ENCODE measurements at regions not wholly inside any gene's neighbourhood (a gene's known extent, or its start where the extent isn't known, plus 50 kb on each side); places are given as distances from the start of the nearest gene placed in this dataset.

GRCh38 chr2:83394134-83394904 lies 1064.8 kb downstream of the SUCLG1 start:
- no peak overlapping the region for H3K9ac ChIP-seq (ENCODE audit: low read length in 2 of 2)
- no peaks in the 10 kb centered on the region for H3K36me3 ChIP-seq (ENCODE audit: control insufficient read depth in 2 of 2, insufficient read depth in 2 of 2, low read length in 2 of 2)
- H3K27ac ChIP-seq (ENCODE audit: low read length): no peak overlapping the region
- no peaks in the 10 kb centered on the region for H3K9me3 ChIP-seq (ENCODE audit: control insufficient read depth in 2 of 2, low read length in 2 of 2)
- no peaks in the 10 kb centered on the region for H3K4me1 ChIP-seq (ENCODE audit: control insufficient read depth, insufficient read depth, low read length)
- H3K4me3 ChIP-seq (ENCODE audit: low read length in 2 of 2): no peak overlapping the region
- no peaks in the 10 kb centered on the region for H3K27me3 ChIP-seq (ENCODE audit: control insufficient read depth in 1 of 2, insufficient read depth in 2 of 2, low read length in 2 of 2)

GRCh38 chr2:83388804-83389203 lies 1070.3 kb downstream of the SUCLG1 start:
- H3K27me3 ChIP-seq (ENCODE audit: control insufficient read depth in 1 of 2, insufficient read depth in 2 of 2, low read length in 2 of 2): no peaks in the 10 kb centered on the region
- no peak overlapping the region for H3K4me3 ChIP-seq (ENCODE audit: low read length in 2 of 2)
- H3K36me3 ChIP-seq (ENCODE audit: control insufficient read depth in 2 of 2, insufficient read depth in 2 of 2, low read length in 2 of 2): no peaks in the 10 kb centered on the region
- H3K27ac ChIP-seq (ENCODE audit: low read length): no peak overlapping the region
- no peak overlapping the region for H3K9ac ChIP-seq (ENCODE audit: low read length in 2 of 2)
- H3K4me1 ChIP-seq (ENCODE audit: control insufficient read depth, insufficient read depth, low read length): no peaks in the 10 kb centered on the region
- H3K9me3 ChIP-seq (ENCODE audit: control insufficient read depth in 2 of 2, low read length in 2 of 2): no peaks in the 10 kb centered on the region

- Histone ChIP-seq H3K27me3 (ENCODE audit: control insufficient read depth in 1 of 2, insufficient read depth in 2 of 2, low read length in 2 of 2) (no peaks in the 10 kb centered on the region), H3K9me3 (ENCODE audit: control insufficient read depth in 2 of 2, low read length in 2 of 2) (no peaks in the 10 kb centered on the region), H3K27ac (ENCODE audit: low read length) (no peak overlapping the region), H3K4me1 (ENCODE audit: control insufficient read depth, insufficient read depth, low read length) (no peaks in the 10 kb centered on the region), H3K36me3 (ENCODE audit: control insufficient read depth in 2 of 2, insufficient read depth in 2 of 2, low read length in 2 of 2) (no peaks in the 10 kb centered on the region), H3K9ac (ENCODE audit: low read length in 2 of 2) (no peak overlapping the region), H3K4me3 (ENCODE audit: low read length in 2 of 2) (no peak overlapping the region)
These were observed 1072.5 kb downstream of the SUCLG1 start for GRCh38 chr2:83386549-83386948.

GRCh38 chr2:83378921-83379320 lies 1080.2 kb downstream of the SUCLG1 start:
- Histone ChIP-seq H3K9ac (ENCODE audit: low read length in 2 of 2) (no peak overlapping the region), H3K27ac (ENCODE audit: low read length) (no peak overlapping the region), H3K4me3 (ENCODE audit: low read length in 2 of 2) (no peak overlapping the region), H3K4me1 (ENCODE audit: control insufficient read depth, insufficient read depth, low read length) (no peaks in the 10 kb centered on the region), H3K27me3 (ENCODE audit: control insufficient read depth in 1 of 2, insufficient read depth in 2 of 2, low read length in 2 of 2) (no peaks in the 10 kb centered on the region), H3K9me3 (ENCODE audit: control insufficient read depth in 2 of 2, low read length in 2 of 2) (peaks cover 0 to 7% of the 10 kb centered on the region in 2 donors), H3K36me3 (ENCODE audit: control insufficient read depth in 2 of 2, insufficient read depth in 2 of 2, low read length in 2 of 2) (no peaks in the 10 kb centered on the region)

GRCh38 chr2:83376731-83377130 lies 1082.3 kb downstream of the SUCLG1 start:
- H3K27ac ChIP-seq (ENCODE audit: low read length): no peak overlapping the region
- H3K9me3 ChIP-seq (ENCODE audit: control insufficient read depth in 2 of 2, low read length in 2 of 2): peaks cover 0 to 7% of the 10 kb centered on the region in 2 donors
- H3K4me3 ChIP-seq (ENCODE audit: low read length in 2 of 2): no peak overlapping the region
- no peaks in the 10 kb centered on the region for H3K36me3 ChIP-seq (ENCODE audit: control insufficient read depth in 2 of 2, insufficient read depth in 2 of 2, low read length in 2 of 2)
- no peaks in the 10 kb centered on the region for H3K4me1 ChIP-seq (ENCODE audit: control insufficient read depth, insufficient read depth, low read length)
- no peaks in the 10 kb centered on the region for H3K27me3 ChIP-seq (ENCODE audit: control insufficient read depth in 1 of 2, insufficient read depth in 2 of 2, low read length in 2 of 2)
- no peak overlapping the region for H3K9ac ChIP-seq (ENCODE audit: low read length in 2 of 2)

- H3K36me3 ChIP-seq (ENCODE audit: control insufficient read depth in 2 of 2, insufficient read depth in 2 of 2, low read length in 2 of 2): no peaks in the 10 kb centered on the region
These were observed 1088.7 kb downstream of the SUCLG1 start for GRCh38 chr2:83370419-83370762.

GRCh38 chr2:83369601-83370418 lies 1089.3 kb downstream of the SUCLG1 start:
- H3K4me3 ChIP-seq (ENCODE audit: low read length in 2 of 2): no peak overlapping the region
- no peaks in the 10 kb centered on the region for H3K4me1 ChIP-seq (ENCODE audit: control insufficient read depth, insufficient read depth, low read length)
- H3K27me3 ChIP-seq (ENCODE audit: control insufficient read depth in 1 of 2, insufficient read depth in 2 of 2, low read length in 2 of 2): no peaks in the 10 kb centered on the region
- H3K9ac ChIP-seq (ENCODE audit: low read length in 2 of 2): no peak overlapping the region
- H3K9me3 ChIP-seq (ENCODE audit: control insufficient read depth in 2 of 2, low read length in 2 of 2): no peaks in the 10 kb centered on the region
- no peak overlapping the region for H3K27ac ChIP-seq (ENCODE audit: low read length)
- H3K36me3 ChIP-seq (ENCODE audit: control insufficient read depth in 2 of 2, insufficient read depth in 2 of 2, low read length in 2 of 2): no peaks in the 10 kb centered on the region

More at GRCh38 chr2:83370419-83370762, 1088.7 kb downstream of the SUCLG1 start:
- Histone ChIP-seq H3K9ac (ENCODE audit: low read length in 2 of 2) (no peak overlapping the region), H3K4me1 (ENCODE audit: control insufficient read depth, insufficient read depth, low read length) (no peaks in the 10 kb centered on the region), H3K27ac (ENCODE audit: low read length) (no peak overlapping the region), H3K9me3 (ENCODE audit: control insufficient read depth in 2 of 2, low read length in 2 of 2) (peaks cover 0 to under 1% of the 10 kb centered on the region in 2 donors), H3K4me3 (ENCODE audit: low read length in 2 of 2) (no peak overlapping the region), H3K27me3 (ENCODE audit: control insufficient read depth in 1 of 2, insufficient read depth in 2 of 2, low read length in 2 of 2) (no peaks in the 10 kb centered on the region)

GRCh38 chr2:83368916-83369315 lies 1090.2 kb downstream of the SUCLG1 start:
- Histone ChIP-seq H3K27ac (ENCODE audit: low read length) (no peak overlapping the region), H3K9me3 (ENCODE audit: control insufficient read depth in 2 of 2, low read length in 2 of 2) (no peaks in the 10 kb centered on the region), H3K4me1 (ENCODE audit: control insufficient read depth, insufficient read depth, low read length) (no peaks in the 10 kb centered on the region), H3K9ac (ENCODE audit: low read length in 2 of 2) (no peak overlapping the region), H3K27me3 (ENCODE audit: control insufficient read depth in 1 of 2, insufficient read depth in 2 of 2, low read length in 2 of 2) (no peaks in the 10 kb centered on the region), H3K4me3 (ENCODE audit: low read length in 2 of 2) (no peak overlapping the region), H3K36me3 (ENCODE audit: control insufficient read depth in 2 of 2, insufficient read depth in 2 of 2, low read length in 2 of 2) (no peaks in the 10 kb centered on the region)

- H3K9me3 ChIP-seq (ENCODE audit: control insufficient read depth in 2 of 2, low read length in 2 of 2): no peaks in the 10 kb centered on the region
- no peaks in the 10 kb centered on the region for H3K4me1 ChIP-seq (ENCODE audit: control insufficient read depth, insufficient read depth, low read length)
- no peak overlapping the region for H3K9ac ChIP-seq (ENCODE audit: low read length in 2 of 2)
- no peak overlapping the region for H3K4me3 ChIP-seq (ENCODE audit: low read length in 2 of 2)
- H3K27ac ChIP-seq (ENCODE audit: low read length): no peak overlapping the region
- H3K36me3 ChIP-seq (ENCODE audit: control insufficient read depth in 2 of 2, insufficient read depth in 2 of 2, low read length in 2 of 2): no peaks in the 10 kb centered on the region
- no peaks in the 10 kb centered on the region for H3K27me3 ChIP-seq (ENCODE audit: control insufficient read depth in 1 of 2, insufficient read depth in 2 of 2, low read length in 2 of 2)
These were observed 1090.6 kb downstream of the SUCLG1 start for GRCh38 chr2:83368461-83368860.

- Histone ChIP-seq H3K36me3 (ENCODE audit: control insufficient read depth in 2 of 2, insufficient read depth in 2 of 2, low read length in 2 of 2) (no peaks in the 10 kb centered on the region), H3K27me3 (ENCODE audit: control insufficient read depth in 1 of 2, insufficient read depth in 2 of 2, low read length in 2 of 2) (no peaks in the 10 kb centered on the region), H3K9ac (ENCODE audit: low read length in 2 of 2) (no peak overlapping the region), H3K27ac (ENCODE audit: low read length) (no peak overlapping the region), H3K4me1 (ENCODE audit: control insufficient read depth, insufficient read depth, low read length) (no peaks in the 10 kb centered on the region), H3K9me3 (ENCODE audit: control insufficient read depth in 2 of 2, low read length in 2 of 2) (no peaks in the 10 kb centered on the region), H3K4me3 (ENCODE audit: low read length in 2 of 2) (no peak overlapping the region)
These were observed 1093.6 kb downstream of the SUCLG1 start for GRCh38 chr2:83365476-83365875.

GRCh38 chr2:83364264-83364663 lies 1094.8 kb downstream of the SUCLG1 start:
- H3K4me3 ChIP-seq (ENCODE audit: low read length in 2 of 2): no peak overlapping the region
- H3K27ac ChIP-seq (ENCODE audit: low read length): no peak overlapping the region
- no peaks in the 10 kb centered on the region for H3K36me3 ChIP-seq (ENCODE audit: control insufficient read depth in 2 of 2, insufficient read depth in 2 of 2, low read length in 2 of 2)
- H3K9me3 ChIP-seq (ENCODE audit: control insufficient read depth in 2 of 2, low read length in 2 of 2): no peaks in the 10 kb centered on the region
- no peaks in the 10 kb centered on the region for H3K4me1 ChIP-seq (ENCODE audit: control insufficient read depth, insufficient read depth, low read length)
- no peaks in the 10 kb centered on the region for H3K27me3 ChIP-seq (ENCODE audit: control insufficient read depth in 1 of 2, insufficient read depth in 2 of 2, low read length in 2 of 2)
- no peak overlapping the region for H3K9ac ChIP-seq (ENCODE audit: low read length in 2 of 2)

All from stomach smooth muscle (tissue), 2 donors.